ENCODE measurements at regions not wholly inside any gene's neighbourhood (a gene's known extent, or its start where the extent isn't known, plus 50 kb on each side); places are given as distances from the start of the nearest gene placed in this dataset.

- Histone ChIP-seq H3K4me3 (no peak overlapping the region), H3K27me3 (no peaks in the 10 kb centered on the region), H3K27ac (no peak overlapping the region), H3K9me3 (no peaks in the 10 kb centered on the region), H3K4me1 (no peaks in the 10 kb centered on the region), H3K36me3 (replicated peaks in 1 of 2; ENCODE audit: insufficient read depth in 1 of 2, low read depth in 2 of 2) (no peaks in the 10 kb centered on the region)
- intact Hi-C loops (cut with DNase I): no loop called here
- DNase-seq (no peak), ATAC-seq (no peak)
- TF ChIP-seq, protein P1, sequence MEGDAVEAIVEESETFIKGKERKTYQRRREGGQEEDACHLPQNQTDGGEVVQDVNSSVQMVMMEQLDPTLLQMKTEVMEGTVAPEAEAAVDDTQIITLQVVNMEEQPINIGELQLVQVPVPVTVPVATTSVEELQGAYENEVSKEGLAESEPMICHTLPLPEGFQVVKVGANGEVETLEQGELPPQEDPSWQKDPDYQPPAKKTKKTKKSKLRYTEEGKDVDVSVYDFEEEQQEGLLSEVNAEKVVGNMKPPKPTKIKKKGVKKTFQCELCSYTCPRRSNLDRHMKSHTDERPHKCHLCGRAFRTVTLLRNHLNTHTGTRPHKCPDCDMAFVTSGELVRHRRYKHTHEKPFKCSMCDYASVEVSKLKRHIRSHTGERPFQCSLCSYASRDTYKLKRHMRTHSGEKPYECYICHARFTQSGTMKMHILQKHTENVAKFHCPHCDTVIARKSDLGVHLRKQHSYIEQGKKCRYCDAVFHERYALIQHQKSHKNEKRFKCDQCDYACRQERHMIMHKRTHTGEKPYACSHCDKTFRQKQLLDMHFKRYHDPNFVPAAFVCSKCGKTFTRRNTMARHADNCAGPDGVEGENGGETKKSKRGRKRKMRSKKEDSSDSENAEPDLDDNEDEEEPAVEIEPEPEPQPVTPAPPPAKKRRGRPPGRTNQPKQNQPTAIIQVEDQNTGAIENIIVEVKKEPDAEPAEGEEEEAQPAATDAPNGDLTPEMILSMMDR (IDR thresholded peaks at IDR 0.05): no peak
- no peak for TF ChIP-seq POLR2A (IDR thresholded peaks at IDR 0.05)
- 78 to 81% methylated on average over 4 of the region's 4 CpGs for WGBS, 2 donors
These were observed 378.6 kb upstream of the MCTP2 start for GRCh38 chr15:93852761-93853160.

DNA sequence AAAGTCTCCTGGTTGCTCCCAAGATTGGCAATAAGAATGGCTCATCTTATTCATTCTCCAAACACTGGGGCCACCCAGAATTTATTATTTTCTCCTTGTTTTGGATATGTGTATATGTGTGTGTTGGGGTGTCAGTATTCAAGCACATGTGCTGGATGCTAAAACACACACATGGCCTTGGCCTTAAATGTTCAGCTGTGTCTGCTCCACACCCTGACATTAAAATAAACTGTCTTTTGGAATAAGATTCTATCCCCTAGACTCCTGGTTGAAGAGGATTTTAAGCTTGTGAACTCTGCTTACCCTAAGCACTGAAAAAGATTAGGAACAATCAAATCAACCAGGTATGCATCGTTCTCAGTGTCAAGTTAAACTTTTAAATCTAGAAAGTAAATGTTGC is 382.9 kb upstream of the MCTP2 start:
- intact Hi-C loops (cut with DNase I): no loop called here
- no peak for DNase-seq
- WGBS, 2 donors: 50 to 62% methylated on average over 1 of the region's 1 CpG
- TF ChIP-seq, protein P1 (IDR thresholded peaks at IDR 0.05): no peak
- no peak for TF ChIP-seq POLR2A (IDR thresholded peaks at IDR 0.05)
- no peaks in the 10 kb centered on the region for H3K36me3 ChIP-seq (replicated peaks in 1 of 2; ENCODE audit: insufficient read depth in 1 of 2, low read depth in 2 of 2)
- H3K4me1 ChIP-seq: no peaks in the 10 kb centered on the region
- ATAC-seq: no peak
- H3K9me3 ChIP-seq: no peaks in the 10 kb centered on the region
- no peak overlapping the region for H3K4me3 ChIP-seq
- no peaks in the 10 kb centered on the region for H3K27me3 ChIP-seq
- H3K27ac ChIP-seq: no peak overlapping the region

DNA sequence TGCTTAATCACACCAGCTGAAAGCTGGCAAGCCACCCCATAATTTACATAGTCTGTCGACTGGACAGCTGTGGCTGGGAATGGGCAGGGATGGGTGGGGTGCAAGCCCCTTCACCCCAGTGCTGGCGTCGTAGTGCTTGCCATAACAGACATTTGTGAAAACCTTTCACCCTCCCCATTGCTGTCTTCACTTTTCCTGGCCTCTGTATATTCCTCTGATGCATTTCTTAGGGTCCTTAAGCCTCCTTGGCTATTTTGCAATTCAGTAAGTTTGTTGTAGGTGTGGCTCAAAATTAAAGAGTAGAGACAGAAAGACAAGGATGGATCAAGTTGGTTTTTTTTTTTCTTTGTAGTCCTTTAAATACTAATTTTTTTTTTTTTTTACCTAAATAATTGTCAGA is 383.3 kb upstream of the MCTP2 start:
- Histone ChIP-seq H3K4me1 (no peaks in the 10 kb centered on the region), H3K36me3 (replicated peaks in 1 of 2; ENCODE audit: insufficient read depth in 1 of 2, low read depth in 2 of 2) (no peaks in the 10 kb centered on the region), H3K4me3 (no peak overlapping the region), H3K27me3 (no peaks in the 10 kb centered on the region), H3K27ac (no peak overlapping the region), H3K9me3 (no peaks in the 10 kb centered on the region)
- TF ChIP-seq, protein P1 (IDR thresholded peaks at IDR 0.05): no peak
- no peak for TF ChIP-seq POLR2A (IDR thresholded peaks at IDR 0.05)
- DNase-seq: no peak
- 34 to 53% methylated on average over 3 of the region's 3 CpGs for WGBS, 2 donors
- intact Hi-C loops (cut with DNase I): no loop called here
- no peak for ATAC-seq

GRCh38 chr15:93846148-93846547 is 385.2 kb upstream of the MCTP2 start:
- H3K27me3 ChIP-seq: no peaks in the 10 kb centered on the region
- no peak overlapping the region for H3K4me3 ChIP-seq
- no peak for DNase-seq
- no peaks in the 10 kb centered on the region for H3K4me1 ChIP-seq
- H3K9me3 ChIP-seq: no peaks in the 10 kb centered on the region
- no peak for ATAC-seq
- H3K27ac ChIP-seq: no peak overlapping the region
- no peaks in the 10 kb centered on the region for H3K36me3 ChIP-seq (replicated peaks in 1 of 2; ENCODE audit: insufficient read depth in 1 of 2, low read depth in 2 of 2)
- intact Hi-C loops (cut with DNase I): no loop called here
- whole genome bisulfite sequencing, 2 donors: 84 to 87% methylated on average over 9 of the region's 9 CpGs
- TF ChIP-seq POLR2A (IDR thresholded peaks at IDR 0.05): no peak
- TF ChIP-seq, protein P1 (IDR thresholded peaks at IDR 0.05): no peak

GRCh38 chr15:93837450-93837849 is 393.9 kb upstream of the MCTP2 start:
- no peak overlapping the region for H3K27ac ChIP-seq
- H3K4me3 ChIP-seq: no peak overlapping the region
- no peaks in the 10 kb centered on the region for H3K27me3 ChIP-seq
- intact Hi-C loops (cut with DNase I): no loop called here
- 62 to 77% methylated on average over 3 of the region's 3 CpGs for WGBS, 2 donors
- DNase-seq (no peak), ATAC-seq (no peak)
- no peaks in the 10 kb centered on the region for H3K4me1 ChIP-seq
- no peaks in the 10 kb centered on the region for H3K36me3 ChIP-seq (replicated peaks in 1 of 2; ENCODE audit: insufficient read depth in 1 of 2, low read depth in 2 of 2)
- TF ChIP-seq POLR2A (IDR thresholded peaks at IDR 0.05): no peak
- TF ChIP-seq, protein P1 (IDR thresholded peaks at IDR 0.05): no peak
- no peaks in the 10 kb centered on the region for H3K9me3 ChIP-seq
